HCT116 (cell line): ENCODE measurements at regions not wholly inside any gene's neighbourhood (a gene's known extent, or its start where the extent isn't known, plus 50 kb on each side); places are given as distances from the start of the nearest gene placed in this dataset.

Experiments
- ATAC-seq: fragments of 200-7000 bp; cut with Tn5 transposase; 2 replicates; pipeline ENCODE4 v1.9.1; 2020; ENCODE audit warnings: mild to moderate bottlenecking, moderate library complexity
- BruUV-seq: library from RNA; stranded (reverse); fragments of 400-500 nt; replicated peaks from 2 replicates; lab custom pipeline; 2021; lab: Mats Ljungman, UMichigan
- CTCF ChIA-PET: fragments of 300-600 bp; sonication (Branson Sonifier 250); formaldehyde crosslinking; loops from one replicate; lab custom pipeline; 2021; ENCODE audit warnings: antibody characterized with exemption; lab: Charles Lee
- POLR2A ChIA-PET: fragments of 300-600, 350-600 bp; sonication (Branson Sonifier 250); formaldehyde crosslinking; loops from one replicate; lab custom pipeline; 2021; ENCODE audit warnings: antibody characterized with exemption; lab: Charles Lee
- RAD21 ChIA-PET, 2 experiments: fragments of 300-600 bp; sonication (Branson Sonifier 250); formaldehyde crosslinking; loops; one replicate each; lab custom pipeline; 2023; ENCODE audit warnings: low total read pairs in 2 of 2; ENCODE audit not compliant: uncharacterized antibody in 2 of 2, unreplicated experiment in 2 of 2, low non-redundant PET in 1 of 2; lab: Charles Lee
- DNase-seq: peaks from one replicate; pipeline ENCODE4 v3.0.0-alpha.2; 2010; ENCODE audit warnings: low read depth, low spot score
- H2AFZ ChIP-seq: fragments of 200-600 bp; shearing (Covaris generic), sonication (generic); 2 replicates; pipeline ENCODE4 v1.6.1; 2017; ENCODE audit warnings: low read depth, mixed run types, mixed read lengths, antibody characterized with exemption, low read length; ENCODE audit not compliant: poor library complexity, severe bottlenecking
- H3K27ac ChIP-seq: 2 replicates; pipeline ENCODE4 v1.5.1; 2012; ENCODE audit warnings: low read depth, low read length
- H3K27me3 ChIP-seq: fragments of 200-600 bp; sonication (generic); 2 replicates; pipeline ENCODE4 v1.6.1; 2016; ENCODE audit warnings: mixed run types, low read length, mixed read lengths; ENCODE audit not compliant: insufficient read depth
- H3K36me3 ChIP-seq, 2 experiments: fragments of 200-500 bp in 1 of 2; fragments of 200-600 bp in 1 of 2; sonication (Bioruptor generic) in 1 of 2; sonication (generic) in 1 of 2; 2 replicates each; pipeline versions ENCODE4 v1.5.1 to v1.6.1; 2014 to 2016; ENCODE audit warnings: low read length in 2 of 2, inconsistent platforms in 1 of 2, mixed read lengths in 1 of 2, mixed run types in 1 of 2; ENCODE audit not compliant: insufficient read depth in 2 of 2, control insufficient read depth in 1 of 2
- H3K4me1 ChIP-seq, 2 experiments: fragments of 200-600 bp in 1 of 2; sonication (generic) in 1 of 2; 2 replicates each; pipeline versions ENCODE4 v1.5.1 to v1.6.1; 2012 to 2017; ENCODE audit warnings: low read length in 2 of 2, inconsistent platforms in 1 of 2, mild to moderate bottlenecking in 1 of 2, mixed read lengths in 1 of 2, mixed run types in 1 of 2, moderate library complexity in 1 of 2; ENCODE audit not compliant: insufficient read depth in 2 of 2, control insufficient read depth in 1 of 2
- H3K4me2 ChIP-seq: fragments of 200-600 bp; sonication (generic); 2 replicates; pipeline ENCODE4 v1.6.1; 2017; ENCODE audit warnings: mixed run types, low read length, mixed read lengths
- H3K4me3 ChIP-seq, 2 experiments: fragments of 200-600 bp in 1 of 2; sonication (generic) in 1 of 2; replicated peaks in 1 of 2; 2 replicates each; pipeline ENCODE4 v1.5.1; 2011 to 2016; ENCODE audit warnings: low read length in 2 of 2, control low read depth in 1 of 2, low read depth in 1 of 2, mild to moderate bottlenecking in 1 of 2, mixed read lengths in 1 of 2, mixed run types in 1 of 2
- H3K79me2 ChIP-seq: fragments of 200-600 bp; sonication (generic); 2 replicates; pipeline ENCODE4 v1.6.1; 2017; ENCODE audit warnings: mild to moderate bottlenecking, mixed run types, low read length, moderate library complexity, mixed read lengths; ENCODE audit not compliant: insufficient read depth
- H3K9ac ChIP-seq: fragments of 200-600 bp; sonication (generic); 2 replicates; pipeline ENCODE4 v1.6.1; 2016; ENCODE audit warnings: low read length, mixed read lengths
- H3K9me2 ChIP-seq: fragments of 200-600 bp; sonication (generic), shearing (Covaris generic); 2 replicates; pipeline ENCODE4 v1.6.1; 2017; ENCODE audit warnings: mixed run types, mild to moderate bottlenecking, moderate library complexity; ENCODE audit not compliant: insufficient read depth
- H3K9me3 ChIP-seq, 2 experiments: fragments of 200-500 bp in 1 of 2; fragments of 200-600 bp in 1 of 2; sonication (Bioruptor generic) in 1 of 2; sonication (generic) in 1 of 2; 2 replicates each; pipeline ENCODE4 v1.6.1; 2014 to 2017; ENCODE audit warnings: low read length in 2 of 2, mixed read lengths in 2 of 2, inconsistent platforms in 1 of 2, low read depth in 1 of 2, mild to moderate bottlenecking in 1 of 2, mixed run types in 1 of 2, moderate library complexity in 1 of 2; ENCODE audit not compliant: control insufficient read depth in 1 of 2, insufficient read depth in 1 of 2
- H4K20me1 ChIP-seq: fragments of 200-600 bp; sonication (generic), shearing (Covaris generic); 2 replicates; pipeline ENCODE4 v1.6.1; 2017; ENCODE audit warnings: mixed run types, mild to moderate bottlenecking, moderate library complexity; ENCODE audit not compliant: insufficient read depth
- EGR1 ChIP-seq: IDR thresholded peaks from 2 replicates; pipeline ENCODE4 v1.6.1; 2012; ENCODE audit warnings: low read depth
- SIN3A ChIP-seq: IDR thresholded peaks from 2 replicates; pipeline ENCODE4 v1.6.1; 2012; ENCODE audit warnings: low read depth
- intact Hi-C: fragments of 100-400 bp; cut with micrococcal nuclease; formaldehyde crosslinking; loops from 2 replicates; pipeline ENCODE4 v1.10.0; 2022
- TF ChIP-seq, protein P1 (sequence below): IDR thresholded peaks from 2 replicates; pipeline ENCODE4 v1.6.1; 2011; ENCODE audit warnings: mild to moderate bottlenecking, low read length, moderate library complexity; ENCODE audit not compliant: insufficient replicate concordance; ENCODE audit errors: extremely low read depth
- TF ChIP-seq, protein P2 (sequence below), 3 experiments: fragments of 200-600 bp in 1 of 3; sonication (generic) in 1 of 3; IDR thresholded peaks in 2 of 3; conservative IDR thresholded peaks in 1 of 3; 2 replicates each; pipeline ENCODE4 v1.5.1; 2012 to 2017; ENCODE audit warnings: low read depth in 2 of 3, low read length in 2 of 3, antibody characterized with exemption in 1 of 3, borderline replicate concordance in 1 of 3, control low read depth in 1 of 3, mild to moderate bottlenecking in 1 of 3, mixed read lengths in 1 of 3, mixed run types in 1 of 3, moderate library complexity in 1 of 3; ENCODE audit not compliant: insufficient read depth in 1 of 3

DNA sequence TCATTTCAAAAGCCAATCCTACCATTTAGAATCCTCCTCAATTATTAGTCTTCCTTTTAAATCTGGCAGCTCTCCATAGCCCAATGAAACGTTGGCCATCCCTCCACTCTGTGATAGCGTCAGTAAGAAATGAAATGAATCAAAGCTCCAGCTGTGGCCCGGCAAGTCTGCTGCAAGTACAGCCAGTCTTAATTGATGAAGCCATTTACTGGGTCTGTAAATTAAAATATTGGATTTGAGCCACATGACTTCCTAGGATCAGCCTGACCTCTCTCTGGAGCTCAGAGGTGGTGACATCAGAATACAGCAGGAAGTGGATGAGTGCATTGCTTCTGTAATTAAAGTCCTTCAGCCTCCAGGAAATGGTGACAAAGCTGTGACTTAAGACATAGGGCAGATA lies 347.0 kb upstream of the LMCD1 start (continued):
- TF ChIP-seq, protein P1, sequence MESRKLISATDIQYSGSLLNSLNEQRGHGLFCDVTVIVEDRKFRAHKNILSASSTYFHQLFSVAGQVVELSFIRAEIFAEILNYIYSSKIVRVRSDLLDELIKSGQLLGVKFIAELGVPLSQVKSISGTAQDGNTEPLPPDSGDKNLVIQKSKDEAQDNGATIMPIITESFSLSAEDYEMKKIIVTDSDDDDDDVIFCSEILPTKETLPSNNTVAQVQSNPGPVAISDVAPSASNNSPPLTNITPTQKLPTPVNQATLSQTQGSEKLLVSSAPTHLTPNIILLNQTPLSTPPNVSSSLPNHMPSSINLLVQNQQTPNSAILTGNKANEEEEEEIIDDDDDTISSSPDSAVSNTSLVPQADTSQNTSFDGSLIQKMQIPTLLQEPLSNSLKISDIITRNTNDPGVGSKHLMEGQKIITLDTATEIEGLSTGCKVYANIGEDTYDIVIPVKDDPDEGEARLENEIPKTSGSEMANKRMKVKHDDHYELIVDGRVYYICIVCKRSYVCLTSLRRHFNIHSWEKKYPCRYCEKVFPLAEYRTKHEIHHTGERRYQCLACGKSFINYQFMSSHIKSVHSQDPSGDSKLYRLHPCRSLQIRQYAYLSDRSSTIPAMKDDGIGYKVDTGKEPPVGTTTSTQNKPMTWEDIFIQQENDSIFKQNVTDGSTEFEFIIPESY: no peak

DNA sequence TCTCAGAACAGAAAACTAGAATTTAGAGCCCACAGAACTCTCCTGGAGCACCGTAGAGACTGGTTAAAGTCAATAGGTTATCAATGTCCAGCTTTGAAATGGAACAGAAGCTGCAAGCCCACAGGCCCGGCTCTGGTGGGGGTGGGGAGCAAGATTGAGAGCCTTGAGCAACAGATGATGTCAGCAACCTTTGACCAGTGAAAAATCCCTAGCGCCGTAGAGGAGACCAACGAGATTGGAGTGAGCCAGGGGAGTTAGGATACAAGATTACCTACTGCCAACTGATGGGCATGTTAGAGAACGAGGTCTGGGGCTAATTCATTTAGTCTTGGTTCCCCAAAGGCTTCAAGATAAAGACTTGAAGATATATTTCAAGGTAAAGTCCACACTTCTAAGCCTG lies 345.5 kb upstream of the LMCD1 start:
- ChIA-PET RAD21 (no interaction called here), CTCF (no interaction called here), POLR2A (no interaction called here)
- TF ChIP-seq SIN3A: no peak
- no peak for TF ChIP-seq EGR1
- TF ChIP-seq, protein P2, sequence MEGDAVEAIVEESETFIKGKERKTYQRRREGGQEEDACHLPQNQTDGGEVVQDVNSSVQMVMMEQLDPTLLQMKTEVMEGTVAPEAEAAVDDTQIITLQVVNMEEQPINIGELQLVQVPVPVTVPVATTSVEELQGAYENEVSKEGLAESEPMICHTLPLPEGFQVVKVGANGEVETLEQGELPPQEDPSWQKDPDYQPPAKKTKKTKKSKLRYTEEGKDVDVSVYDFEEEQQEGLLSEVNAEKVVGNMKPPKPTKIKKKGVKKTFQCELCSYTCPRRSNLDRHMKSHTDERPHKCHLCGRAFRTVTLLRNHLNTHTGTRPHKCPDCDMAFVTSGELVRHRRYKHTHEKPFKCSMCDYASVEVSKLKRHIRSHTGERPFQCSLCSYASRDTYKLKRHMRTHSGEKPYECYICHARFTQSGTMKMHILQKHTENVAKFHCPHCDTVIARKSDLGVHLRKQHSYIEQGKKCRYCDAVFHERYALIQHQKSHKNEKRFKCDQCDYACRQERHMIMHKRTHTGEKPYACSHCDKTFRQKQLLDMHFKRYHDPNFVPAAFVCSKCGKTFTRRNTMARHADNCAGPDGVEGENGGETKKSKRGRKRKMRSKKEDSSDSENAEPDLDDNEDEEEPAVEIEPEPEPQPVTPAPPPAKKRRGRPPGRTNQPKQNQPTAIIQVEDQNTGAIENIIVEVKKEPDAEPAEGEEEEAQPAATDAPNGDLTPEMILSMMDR (IDR thresholded peaks at IDR 0.05 in 2 of 3, conservative IDR thresholded peaks at IDR 0.05 in 1 of 3; ENCODE audit: borderline replicate concordance in 1 of 3, insufficient read depth in 1 of 3, low read depth in 2 of 3, low read length in 2 of 3): no peak
- intact Hi-C loops: no loop called here
- H3K4me2 ChIP-seq: no peak overlapping the region
- H3K27ac ChIP-seq: no peak overlapping the region
- no peak overlapping the region for H3K9ac ChIP-seq
- DNase-seq (no peak), ATAC-seq (no peak)
- no peak overlapping the region for H3K4me3 ChIP-seq
- H4K20me1 ChIP-seq: no peaks in the 10 kb centered on the region
- no TSS peak for BruUV-seq
- no peaks in the 10 kb centered on the region for H3K79me2 ChIP-seq
- H3K9me3 ChIP-seq: no peaks in the 10 kb centered on the region
- H3K36me3 ChIP-seq: no peaks in the 10 kb centered on the region
- H3K4me1 ChIP-seq: no peaks in the 10 kb centered on the region
- H3K9me2 ChIP-seq: no peaks in the 10 kb centered on the region
- no peaks in the 10 kb centered on the region for H3K27me3 ChIP-seq
- H2AFZ ChIP-seq: no peak overlapping the region
